ENCODE measurements at regions not wholly inside any gene's neighbourhood (a gene's known extent, or its start where the extent isn't known, plus 50 kb on each side); places are given as distances from the start of the nearest gene placed in this dataset.
"Not testable (repeated sequence)": the region's sequence is repeated elsewhere in the genome, so short reads cannot be mapped to it uniquely, and the experiment has no call there.

GRCh38 chrX:144130507-144130906 is 246.6 kb downstream of the UBE2NL start:
- not testable (repeated sequence) for DNase-seq (ENCODE audit: insufficient read length); FAIRE-seq

GRCh38 chrX:144131080-144131479 is 247.2 kb downstream of the UBE2NL start:
- FAIRE-seq: peak; percentile 87
- DNase-seq (ENCODE audit: insufficient read length): not testable (repeated sequence)

- not testable (repeated sequence) for DNase-seq (ENCODE audit: insufficient read length)
- FAIRE-seq: peak; percentile 73
Measured at GRCh38 chrX:144134448-144135119, 250.7 kb downstream of the UBE2NL start.

GRCh38 chrX:144154474-144154873 is 270.6 kb downstream of the UBE2NL start:
- DNase-seq (ENCODE audit: insufficient read length); FAIRE-seq: not testable (repeated sequence)

- not testable (repeated sequence) for DNase-seq (ENCODE audit: insufficient read length); FAIRE-seq
Measured at GRCh38 chrX:144185197-144185596, 301.3 kb downstream of the UBE2NL start.

GRCh38 chrX:144188489-144188888 is 304.6 kb downstream of the UBE2NL start:
- FAIRE-seq: peak; percentile 68

GRCh38 chrX:144197057-144197456 is 313.2 kb downstream of the UBE2NL start:
- peak; percentile 48 for FAIRE-seq
- not testable (repeated sequence) for DNase-seq (ENCODE audit: insufficient read length)

More at GRCh38 chrX:144188489-144188888, 304.6 kb downstream of the UBE2NL start:
- DNase-seq (ENCODE audit: insufficient read length): not testable (repeated sequence)

GRCh38 chrX:144202726-144203125 is 318.9 kb downstream of the UBE2NL start:
- FAIRE-seq; DNase-seq (ENCODE audit: insufficient read length): not testable (repeated sequence)

- peak; percentile 88 for FAIRE-seq
- DNase-seq (ENCODE audit: insufficient read length): not testable (repeated sequence)
Measured at GRCh38 chrX:144208360-144209024, 324.6 kb downstream of the UBE2NL start.

GRCh38 chrX:144214651-144215050 is 330.8 kb downstream of the UBE2NL start:
- DNase-seq (ENCODE audit: insufficient read length) (no peak), FAIRE-seq (no peak)
- TF ChIP-seq TAF1 (IDR thresholded peaks at IDR 0.05; ENCODE audit: borderline replicate concordance, low read depth, low read length) (no peak), POLR2A (IDR thresholded peaks at IDR 0.05; ENCODE audit: low read depth, low read length) (no peak), POLR2AphosphoS5 (IDR thresholded peaks at IDR 0.05; ENCODE audit: low read depth, low read length) (no peak)

GRCh38 chrX:144219035-144219434 is 335.2 kb downstream of the UBE2NL start:
- no peak for TF ChIP-seq TAF1 (IDR thresholded peaks at IDR 0.05; ENCODE audit: borderline replicate concordance, low read depth, low read length)
- no peak for TF ChIP-seq POLR2AphosphoS5 (IDR thresholded peaks at IDR 0.05; ENCODE audit: low read depth, low read length)
- no peak for TF ChIP-seq POLR2A (IDR thresholded peaks at IDR 0.05; ENCODE audit: low read depth, low read length)
- FAIRE-seq (no peak), DNase-seq (ENCODE audit: insufficient read length) (no peak)

- DNase-seq (ENCODE audit: insufficient read length); FAIRE-seq: not testable (repeated sequence)
Measured at GRCh38 chrX:144231116-144231785, 347.4 kb downstream of the UBE2NL start.

- TF ChIP-seq TAF1 (IDR thresholded peaks at IDR 0.05; ENCODE audit: borderline replicate concordance, low read depth, low read length) (no peak), POLR2AphosphoS5 (IDR thresholded peaks at IDR 0.05; ENCODE audit: low read depth, low read length) (no peak), POLR2A (IDR thresholded peaks at IDR 0.05; ENCODE audit: low read depth, low read length) (no peak)
- FAIRE-seq (no peak), DNase-seq (ENCODE audit: insufficient read length) (no peak)
Measured at GRCh38 chrX:144253356-144253755, 369.5 kb downstream of the UBE2NL start.

GRCh38 chrX:144259054-144259453 is 375.2 kb downstream of the UBE2NL start:
- FAIRE-seq: no peak
- DNase-seq (ENCODE audit: insufficient read length): no peak
- TF ChIP-seq POLR2AphosphoS5 (IDR thresholded peaks at IDR 0.05; ENCODE audit: low read depth, low read length) (no peak), POLR2A (IDR thresholded peaks at IDR 0.05; ENCODE audit: low read depth, low read length) (no peak), TAF1 (IDR thresholded peaks at IDR 0.05; ENCODE audit: borderline replicate concordance, low read depth, low read length) (no peak)

All from GM12892 (cell line).